Liver (tissue), 3 donors: ENCODE measurements at regions not wholly inside any gene's neighbourhood (a gene's known extent, or its start where the extent isn't known, plus 50 kb on each side); places are given as distances from the start of the nearest gene placed in this dataset.

Experiments used
- ATF3 ChIP-seq: IDR thresholded peaks from 2 replicates; pipeline ENCODE4 v1.6.1; 2016; ENCODE audit warnings: antibody characterized with exemption
- CTCF ChIP-seq: fragments of 150-350 bp; IDR thresholded peaks from 2 replicates; pipeline ENCODE4 v1.5.1; 2017; ENCODE audit warnings: improper control_type of control experiment, low read depth, low read length; ENCODE audit not compliant: missing input control
- HNF4G ChIP-seq: IDR thresholded peaks from 2 replicates; pipeline ENCODE4 v1.6.1; 2016; ENCODE audit warnings: antibody characterized with exemption
- JUND ChIP-seq, 2 donors: IDR thresholded peaks; 2 replicates each; pipeline ENCODE4 v1.6.1; 2016; ENCODE audit warnings: antibody characterized with exemption in 2 of 2
- MAX ChIP-seq: IDR thresholded peaks from 2 replicates; pipeline ENCODE4 v1.6.1; 2016; ENCODE audit warnings: antibody characterized with exemption
- RAD21 ChIP-seq, 2 donors: IDR thresholded peaks; 2 replicates each; pipeline ENCODE4 v1.6.1; 2016; ENCODE audit warnings: antibody characterized with exemption in 2 of 2, mild to moderate bottlenecking in 2 of 2
- TF ChIP-seq, protein P1 (sequence below): IDR thresholded peaks from 2 replicates; pipeline ENCODE4 v1.6.1; 2016; ENCODE audit warnings: antibody characterized with exemption, mild to moderate bottlenecking
- donor health status: healthy.
- donor health status: healthy.

- no peak for TF ChIP-seq CTCF
- TF ChIP-seq MAX, result no peak
- no peak for TF ChIP-seq HNF4G
- TF ChIP-seq, protein P1, sequence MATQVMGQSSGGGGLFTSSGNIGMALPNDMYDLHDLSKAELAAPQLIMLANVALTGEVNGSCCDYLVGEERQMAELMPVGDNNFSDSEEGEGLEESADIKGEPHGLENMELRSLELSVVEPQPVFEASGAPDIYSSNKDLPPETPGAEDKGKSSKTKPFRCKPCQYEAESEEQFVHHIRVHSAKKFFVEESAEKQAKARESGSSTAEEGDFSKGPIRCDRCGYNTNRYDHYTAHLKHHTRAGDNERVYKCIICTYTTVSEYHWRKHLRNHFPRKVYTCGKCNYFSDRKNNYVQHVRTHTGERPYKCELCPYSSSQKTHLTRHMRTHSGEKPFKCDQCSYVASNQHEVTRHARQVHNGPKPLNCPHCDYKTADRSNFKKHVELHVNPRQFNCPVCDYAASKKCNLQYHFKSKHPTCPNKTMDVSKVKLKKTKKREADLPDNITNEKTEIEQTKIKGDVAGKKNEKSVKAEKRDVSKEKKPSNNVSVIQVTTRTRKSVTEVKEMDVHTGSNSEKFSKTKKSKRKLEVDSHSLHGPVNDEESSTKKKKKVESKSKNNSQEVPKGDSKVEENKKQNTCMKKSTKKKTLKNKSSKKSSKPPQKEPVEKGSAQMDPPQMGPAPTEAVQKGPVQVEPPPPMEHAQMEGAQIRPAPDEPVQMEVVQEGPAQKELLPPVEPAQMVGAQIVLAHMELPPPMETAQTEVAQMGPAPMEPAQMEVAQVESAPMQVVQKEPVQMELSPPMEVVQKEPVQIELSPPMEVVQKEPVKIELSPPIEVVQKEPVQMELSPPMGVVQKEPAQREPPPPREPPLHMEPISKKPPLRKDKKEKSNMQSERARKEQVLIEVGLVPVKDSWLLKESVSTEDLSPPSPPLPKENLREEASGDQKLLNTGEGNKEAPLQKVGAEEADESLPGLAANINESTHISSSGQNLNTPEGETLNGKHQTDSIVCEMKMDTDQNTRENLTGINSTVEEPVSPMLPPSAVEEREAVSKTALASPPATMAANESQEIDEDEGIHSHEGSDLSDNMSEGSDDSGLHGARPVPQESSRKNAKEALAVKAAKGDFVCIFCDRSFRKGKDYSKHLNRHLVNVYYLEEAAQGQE, result no peak
- TF ChIP-seq JUND (IDR thresholded peaks at IDR 0.05), result no peak
- no peak for TF ChIP-seq ATF3
- TF ChIP-seq RAD21 (IDR thresholded peaks at IDR 0.05), result no peak
These were observed 64.2 kb upstream of the ZNF599 start for GRCh38 chr19:34837262-34837661.
